Keratinocyte (primary cell): ENCODE measurements at regions not wholly inside any gene's neighbourhood (a gene's known extent, or its start where the extent isn't known, plus 50 kb on each side); places are given as distances from the start of the nearest gene placed in this dataset.

ENCODE experiments used
- CTCF ChIP-seq, 3 experiments: IDR thresholded peaks in 1 of 3; conservative IDR thresholded peaks in 1 of 3; optimal IDR thresholded peaks in 1 of 3; 2 replicates in 2 of 3; 3 replicates in 1 of 3; pipeline versions ENCODE3 to v1.5.1; 2011; ENCODE audit warnings: low read length in 3 of 3, mild to moderate bottlenecking in 3 of 3, moderate library complexity in 2 of 3, control low read depth in 1 of 3, inconsistent platforms in 1 of 3; ENCODE audit not compliant: insufficient read depth in 2 of 3; ENCODE audit errors: extremely low read depth in 1 of 3
- EZH2 ChIP-seq: IDR thresholded peaks from one replicate; pipeline ENCODE4 v1.6.1; 2012; ENCODE audit warnings: inconsistent platforms, mild to moderate bottlenecking, low read length, moderate library complexity

GRCh38 chr1:55869065-55869464, 653.9 kb upstream of the USP24 start:
- TF ChIP-seq CTCF (optimal IDR thresholded peaks at IDR 0.05 in 1 of 3, IDR thresholded peaks at IDR 0.05 in 1 of 3, conservative IDR thresholded peaks at IDR 0.05 in 1 of 3; ENCODE audit: extremely low read depth in 1 of 3, insufficient read depth in 2 of 3, low read length in 3 of 3) (no peak), EZH2 (no peak)
